ENCODE measurements at regions not wholly inside any gene's neighbourhood (a gene's known extent, or its start where the extent isn't known, plus 50 kb on each side); places are given as distances from the start of the nearest gene placed in this dataset.

DNA sequence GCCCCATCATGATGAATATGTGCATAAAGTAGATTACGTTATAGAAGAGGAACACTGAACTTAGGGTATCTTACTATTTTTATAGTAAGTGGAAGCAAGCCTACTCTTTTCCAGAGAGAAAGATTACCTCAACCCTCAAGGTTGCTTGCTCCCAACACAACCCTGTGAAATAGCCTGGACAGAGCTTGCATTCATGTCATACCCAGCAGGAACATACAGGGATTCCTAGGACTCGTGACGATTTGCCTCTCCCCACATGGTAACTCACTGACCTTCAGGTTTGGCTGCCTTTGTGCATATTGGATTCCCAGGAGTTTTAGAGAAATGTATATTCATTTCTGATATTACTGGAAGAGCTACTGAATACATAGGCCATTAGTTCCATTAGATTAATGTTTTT is 80.5 kb downstream of the BLTP1 start:
- TF ChIP-seq, protein P1, sequence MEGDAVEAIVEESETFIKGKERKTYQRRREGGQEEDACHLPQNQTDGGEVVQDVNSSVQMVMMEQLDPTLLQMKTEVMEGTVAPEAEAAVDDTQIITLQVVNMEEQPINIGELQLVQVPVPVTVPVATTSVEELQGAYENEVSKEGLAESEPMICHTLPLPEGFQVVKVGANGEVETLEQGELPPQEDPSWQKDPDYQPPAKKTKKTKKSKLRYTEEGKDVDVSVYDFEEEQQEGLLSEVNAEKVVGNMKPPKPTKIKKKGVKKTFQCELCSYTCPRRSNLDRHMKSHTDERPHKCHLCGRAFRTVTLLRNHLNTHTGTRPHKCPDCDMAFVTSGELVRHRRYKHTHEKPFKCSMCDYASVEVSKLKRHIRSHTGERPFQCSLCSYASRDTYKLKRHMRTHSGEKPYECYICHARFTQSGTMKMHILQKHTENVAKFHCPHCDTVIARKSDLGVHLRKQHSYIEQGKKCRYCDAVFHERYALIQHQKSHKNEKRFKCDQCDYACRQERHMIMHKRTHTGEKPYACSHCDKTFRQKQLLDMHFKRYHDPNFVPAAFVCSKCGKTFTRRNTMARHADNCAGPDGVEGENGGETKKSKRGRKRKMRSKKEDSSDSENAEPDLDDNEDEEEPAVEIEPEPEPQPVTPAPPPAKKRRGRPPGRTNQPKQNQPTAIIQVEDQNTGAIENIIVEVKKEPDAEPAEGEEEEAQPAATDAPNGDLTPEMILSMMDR (IDR thresholded peaks at IDR 0.05; ENCODE audit: extremely low read depth in 1 of 2, insufficient read depth in 1 of 2, low read depth in 1 of 2, low read length in 2 of 2) = no peak
- no peak for TF ChIP-seq POLR2AphosphoS5 (IDR thresholded peaks at IDR 0.05; ENCODE audit: insufficient read depth, low read depth, low read length)
- no peak for TF ChIP-seq GATA2 (IDR thresholded peaks at IDR 0.05; ENCODE audit: insufficient read depth, insufficient read length, low read depth, low read length)
- no peak for TF ChIP-seq MAX (IDR thresholded peaks at IDR 0.05; ENCODE audit: insufficient read depth, insufficient read length)
- no peak for TF ChIP-seq POLR2A (IDR thresholded peaks at IDR 0.05; ENCODE audit: low read depth, low read length)
- TF ChIP-seq EZH2 (IDR thresholded peaks at IDR 0.05; ENCODE audit: borderline replicate concordance, low read depth, low read length, severe bottlenecking) = no peak
- no peak for TF ChIP-seq MYC (IDR thresholded peaks at IDR 0.05; ENCODE audit: low read depth, low read length)
- no peak for TF ChIP-seq FOS (IDR thresholded peaks at IDR 0.05; ENCODE audit: borderline replicate concordance, insufficient read depth, low read length)
- no peak for TF ChIP-seq JUN (IDR thresholded peaks at IDR 0.05; ENCODE audit: borderline replicate concordance, insufficient read depth, insufficient read length, low read depth)
